Neuronal stem cell (in vitro differentiated cells): ENCODE measurements at regions not wholly inside any gene's neighbourhood (a gene's known extent, or its start where the extent isn't known, plus 50 kb on each side); places are given as distances from the start of the nearest gene placed in this dataset.

Source experiments
- DNase-seq: peaks from one replicate; pipeline ENCODE4 v3.0.0-alpha.2; 2013; ENCODE audit warnings: low spot score
- H2AFZ ChIP-seq: one replicate; pipeline ENCODE4 v1.6.1; 2013; ENCODE audit warnings: mild to moderate bottlenecking, low read length, inconsistent platforms
- H2AK5ac ChIP-seq: 2 replicates; pipeline ENCODE4 v1.6.1; 2013; ENCODE audit warnings: low read depth, mild to moderate bottlenecking, inconsistent platforms, low read length, moderate library complexity, mixed read lengths
- H2BK120ac ChIP-seq: 2 replicates; pipeline ENCODE4 v1.6.1; 2013; ENCODE audit warnings: low read depth, mild to moderate bottlenecking, inconsistent platforms, low read length, moderate library complexity, mixed read lengths
- H2BK12ac ChIP-seq: one replicate; pipeline ENCODE4 v1.6.1; 2013; ENCODE audit warnings: low read length, inconsistent platforms
- H2BK15ac ChIP-seq: 2 replicates; pipeline ENCODE4 v1.6.1; 2013; ENCODE audit warnings: mild to moderate bottlenecking, low read length, inconsistent platforms, mixed read lengths
- H2BK5ac ChIP-seq: one replicate; pipeline ENCODE4 v1.6.1; 2013; ENCODE audit warnings: inconsistent platforms, mild to moderate bottlenecking, low read length, moderate library complexity
- H3K14ac ChIP-seq: one replicate; pipeline ENCODE4 v1.6.1; 2013; ENCODE audit warnings: low read length, inconsistent platforms
- H3K18ac ChIP-seq: 2 replicates; pipeline ENCODE4 v1.6.1; 2013; ENCODE audit warnings: low read length, inconsistent platforms
- H3K23ac ChIP-seq: 2 replicates; pipeline ENCODE4 v1.6.1; 2013; ENCODE audit warnings: low read depth, mild to moderate bottlenecking, mixed read lengths, low read length, inconsistent platforms; ENCODE audit not compliant: poor library complexity
- H3K27ac ChIP-seq: replicated peaks from 3 replicates; pipeline ENCODE4 v1.5.1; 2013; ENCODE audit warnings: low read length, inconsistent platforms
- H3K27me3 ChIP-seq, 3 experiments: 2 replicates each; pipeline ENCODE4 v1.6.1; 2013; ENCODE audit warnings: low read length in 3 of 3, mild to moderate bottlenecking in 2 of 3, inconsistent platforms in 1 of 3, low read depth in 1 of 3, mixed read lengths in 1 of 3, moderate library complexity in 1 of 3; ENCODE audit not compliant: control insufficient read depth in 3 of 3, insufficient read depth in 3 of 3
- H3K36me3 ChIP-seq, 2 donors: replicated peaks in 1 of 2; 2 replicates each; pipeline ENCODE4 v1.6.1; 2013; ENCODE audit warnings: low read length in 2 of 2; ENCODE audit not compliant: control insufficient read depth in 2 of 2, insufficient read depth in 2 of 2
- H3K4ac ChIP-seq: 2 replicates; pipeline ENCODE4 v1.6.1; 2013; ENCODE audit warnings: inconsistent platforms, mild to moderate bottlenecking, low read length, moderate library complexity
- H3K4me1 ChIP-seq, 2 donors: 1 replicate in 1 of 2; 2 replicates in 1 of 2; pipeline ENCODE4 v1.6.1; 2013; ENCODE audit warnings: low read length in 2 of 2, low read depth in 1 of 2; ENCODE audit not compliant: control insufficient read depth in 2 of 2, insufficient read depth in 1 of 2
- H3K4me2 ChIP-seq: one replicate; pipeline ENCODE4 v1.6.1; 2013; ENCODE audit warnings: mild to moderate bottlenecking, low read length, inconsistent platforms; ENCODE audit not compliant: insufficient read depth, poor library complexity, severe bottlenecking
- H3K4me3 ChIP-seq, 2 donors: 2 replicates each; pipeline ENCODE4 v1.5.1; 2013; ENCODE audit warnings: low read length in 2 of 2, mild to moderate bottlenecking in 2 of 2, inconsistent platforms in 1 of 2, moderate library complexity in 1 of 2
- H3K79me1 ChIP-seq: one replicate; pipeline ENCODE4 v1.6.1; 2013; ENCODE audit warnings: low read depth, mild to moderate bottlenecking, inconsistent platforms, low read length, moderate library complexity
- H3K9ac ChIP-seq: one replicate; pipeline ENCODE4 v1.6.1; 2013; ENCODE audit warnings: mild to moderate bottlenecking, low read depth, low read length, inconsistent platforms; ENCODE audit not compliant: poor library complexity
- H3K9me3 ChIP-seq, 2 donors: replicated peaks in 1 of 2; 2 replicates each; pipeline versions ENCODE3 to v1.6.1; 2013; ENCODE audit warnings: low read length in 2 of 2, mild to moderate bottlenecking in 2 of 2, inconsistent platforms in 1 of 2, low read depth in 1 of 2, mixed read lengths in 1 of 2, moderate library complexity in 1 of 2; ENCODE audit not compliant: control insufficient read depth in 2 of 2, insufficient read depth in 1 of 2
- H4K8ac ChIP-seq: one replicate; pipeline ENCODE4 v1.6.1; 2013; ENCODE audit warnings: low read depth, mild to moderate bottlenecking, inconsistent platforms, low read length, moderate library complexity
- H4K91ac ChIP-seq: one replicate; pipeline ENCODE4 v1.6.1; 2013; ENCODE audit warnings: low read length, low read depth, mild to moderate bottlenecking, inconsistent platforms; ENCODE audit not compliant: poor library complexity
- WGBS, 2 donors: extraction: QIAGEN DNeasy Blood & Tissue Kit; methylation state at CpG; one replicate each; pipeline ENCODE4 v1.1.7; 2013; ENCODE audit warnings: missing lambda C conversion rate in 2 of 2, mixed read lengths in 1 of 2; ENCODE audit not compliant: insufficient read length in 2 of 2, insufficient replicate concordance in 1 of 2; ENCODE audit errors: extremely low coverage in 2 of 2; 5-methylcytosine and 5-hydroxymethylcytosine counted together

DNA sequence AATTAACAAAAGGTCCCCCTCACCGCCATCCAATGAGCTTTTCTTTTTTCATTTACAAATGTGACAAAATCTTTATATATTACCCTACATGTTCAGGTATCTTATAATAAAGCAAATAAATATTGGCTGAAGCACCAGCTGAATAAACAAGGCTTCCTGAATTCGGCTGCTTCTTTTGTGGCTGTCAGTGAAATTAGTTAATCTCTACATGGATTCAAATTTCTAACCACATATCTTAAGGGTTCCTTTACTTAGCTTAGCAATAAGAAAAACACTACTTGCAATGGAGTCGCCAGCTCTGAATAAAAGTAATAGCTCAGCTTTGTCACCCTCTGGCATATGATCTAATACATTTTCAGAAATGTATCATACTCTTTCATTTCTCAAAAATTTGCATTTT, 104.3 kb downstream of the CCNA1 start:
- DNase-seq = no peak
- Histone ChIP-seq H3K4me3 (no peak overlapping the region), H3K27ac (no peak overlapping the region), H2BK5ac (no peak overlapping the region), H3K9ac (no peak overlapping the region), H4K91ac (no peak overlapping the region), H3K18ac (no peak overlapping the region), H3K4me1 (peaks cover 0 to 7% of the 10 kb centered on the region in 2 donors), H3K4me2 (no peak overlapping the region), H2BK15ac (no peak overlapping the region), H3K9me3 (peaks cover 0 to 3% of the 10 kb centered on the region in 2 donors), H2BK120ac (no peak overlapping the region), H3K36me3 (no peaks in the 10 kb centered on the region), H3K4ac (no peak overlapping the region), H3K27me3 (no peaks in the 10 kb centered on the region), H4K8ac (no peak overlapping the region), H2BK12ac (no peak overlapping the region), H2AFZ (no peak overlapping the region), H3K14ac (no peak overlapping the region), H3K79me1 (no peaks in the 10 kb centered on the region), H2AK5ac (no peak overlapping the region), H3K23ac (no peak overlapping the region)
- no CpG with 5 or more reads among the region's 3 CpGs for WGBS, 2 donors

DNA sequence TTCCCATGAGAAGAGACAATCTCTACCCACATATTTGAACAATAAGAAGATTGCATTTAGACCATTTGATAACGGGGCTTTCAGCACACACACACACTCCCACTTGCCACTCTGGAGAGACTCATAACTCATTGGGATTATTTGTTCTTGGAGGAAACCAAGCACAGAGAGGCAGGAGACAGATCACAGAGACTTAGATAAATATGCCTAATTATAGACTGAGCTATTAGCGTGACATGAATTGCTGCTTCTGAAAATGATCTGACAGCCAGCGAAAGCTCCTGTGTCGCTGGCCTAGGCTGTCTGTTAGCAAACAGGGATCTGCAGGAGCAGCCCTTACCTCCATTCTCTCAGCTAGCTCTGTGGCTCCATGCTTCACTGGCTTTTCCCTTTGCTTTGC, 111.4 kb downstream of the CCNA1 start:
- Histone ChIP-seq H3K14ac (no peak overlapping the region), H4K91ac (no peak overlapping the region), H3K4ac (no peak overlapping the region), H3K4me1 (peaks cover 0 to 1% of the 10 kb centered on the region in 2 donors), H3K27me3 (no peaks in the 10 kb centered on the region), H3K9ac (no peak overlapping the region), H3K4me2 (no peak overlapping the region), H3K4me3 (no peak overlapping the region), H3K9me3 (peaks cover 0 to 3% of the 10 kb centered on the region in 2 donors), H3K23ac (no peak overlapping the region), H2AK5ac (no peak overlapping the region), H3K79me1 (no peaks in the 10 kb centered on the region), H3K36me3 (no peaks in the 10 kb centered on the region), H2BK12ac (no peak overlapping the region), H3K27ac (no peak overlapping the region), H2AFZ (no peak overlapping the region), H3K18ac (no peak overlapping the region), H2BK120ac (no peak overlapping the region), H2BK15ac (no peak overlapping the region), H4K8ac (no peak overlapping the region), H2BK5ac (no peak overlapping the region)
- WGBS, 2 donors = no CpG with 5 or more reads among the region's 4 CpGs
- DNase-seq = no peak

DNA sequence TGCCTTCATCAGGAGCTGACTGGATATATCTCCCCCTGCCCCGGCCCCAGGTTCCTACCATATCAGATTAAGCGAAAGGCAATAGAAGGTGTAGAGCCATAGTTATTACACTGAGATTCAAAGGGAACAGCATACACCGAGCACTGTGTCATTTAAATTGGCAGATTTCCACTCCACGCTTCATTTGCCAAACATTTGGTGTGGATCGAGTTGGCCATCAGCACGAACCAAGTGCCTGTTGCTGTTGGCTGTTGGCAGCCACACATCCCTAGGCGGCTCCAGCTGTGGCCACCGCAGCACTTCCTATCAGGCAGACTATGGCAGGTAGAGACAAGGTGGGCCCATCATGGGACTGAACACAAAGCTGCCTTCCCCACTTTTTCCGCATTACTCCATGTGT, 115.8 kb downstream of the CCNA1 start:
- Histone ChIP-seq H2BK120ac (no peak overlapping the region), H3K9me3 (no peaks in the 10 kb centered on the region), H4K91ac (no peak overlapping the region), H3K27me3 (no peaks in the 10 kb centered on the region), H3K9ac (no peak overlapping the region), H3K27ac (no peak overlapping the region), H3K4me1 (peaks cover 0 to 4% of the 10 kb centered on the region in 2 donors), H2AFZ (no peak overlapping the region), H2BK12ac (no peak overlapping the region), H3K18ac (no peak overlapping the region), H3K4me3 (no peak overlapping the region), H3K4ac (no peak overlapping the region), H2AK5ac (no peak overlapping the region), H2BK15ac (no peak overlapping the region), H3K14ac (no peak overlapping the region), H3K23ac (no peak overlapping the region), H3K79me1 (no peaks in the 10 kb centered on the region), H4K8ac (no peak overlapping the region), H2BK5ac (no peak overlapping the region), H3K4me2 (no peak overlapping the region), H3K36me3 (no peaks in the 10 kb centered on the region)
- DNase-seq = no peak
- no CpG with 5 or more reads among the region's 9 CpGs for WGBS, 2 donors

GRCh38 chr13:36549126-36549702, 116.9 kb downstream of the CCNA1 start:
- H4K91ac ChIP-seq = no peak overlapping the region
- no peak overlapping the region for H3K18ac ChIP-seq
- no peak overlapping the region for H4K8ac ChIP-seq
- no peaks in the 10 kb centered on the region for H3K9me3 ChIP-seq
- no peak overlapping the region for H2BK120ac ChIP-seq
- no peak overlapping the region for H3K23ac ChIP-seq
- H2BK12ac ChIP-seq = no peak overlapping the region
- H3K14ac ChIP-seq = no peak overlapping the region
- WGBS, 2 donors = no CpG with 5 or more reads among the region's 2 CpGs
- no peak overlapping the region for H2BK15ac ChIP-seq
- H3K4me2 ChIP-seq = no peak overlapping the region
- H2BK5ac ChIP-seq = no peak overlapping the region
- H2AK5ac ChIP-seq = no peak overlapping the region
- H3K4me3 ChIP-seq = no peak overlapping the region
- H3K27me3 ChIP-seq = no peaks in the 10 kb centered on the region
- H3K79me1 ChIP-seq = no peaks in the 10 kb centered on the region
- no peak overlapping the region for H3K4ac ChIP-seq
- no peak overlapping the region for H2AFZ ChIP-seq
- H3K9ac ChIP-seq = no peak overlapping the region
- DNase-seq = no peak
- H3K36me3 ChIP-seq = no peaks in the 10 kb centered on the region
- H3K27ac ChIP-seq = no peak overlapping the region
- H3K4me1 ChIP-seq = peaks cover 0 to 4% of the 10 kb centered on the region in 2 donors
